CD4-positive, alpha-beta T cell treated with Interleukin-6 for 4 hours (primary cell): ENCODE measurements at regions not wholly inside any gene's neighbourhood (a gene's known extent, or its start where the extent isn't known, plus 50 kb on each side); places are given as distances from the start of the nearest gene placed in this dataset.

Experiments used
- DNase-seq: peaks from one replicate; pipeline ENCODE4 v3.0.0-alpha.2; 2020; ENCODE audit warnings: mixed read lengths

DNA sequence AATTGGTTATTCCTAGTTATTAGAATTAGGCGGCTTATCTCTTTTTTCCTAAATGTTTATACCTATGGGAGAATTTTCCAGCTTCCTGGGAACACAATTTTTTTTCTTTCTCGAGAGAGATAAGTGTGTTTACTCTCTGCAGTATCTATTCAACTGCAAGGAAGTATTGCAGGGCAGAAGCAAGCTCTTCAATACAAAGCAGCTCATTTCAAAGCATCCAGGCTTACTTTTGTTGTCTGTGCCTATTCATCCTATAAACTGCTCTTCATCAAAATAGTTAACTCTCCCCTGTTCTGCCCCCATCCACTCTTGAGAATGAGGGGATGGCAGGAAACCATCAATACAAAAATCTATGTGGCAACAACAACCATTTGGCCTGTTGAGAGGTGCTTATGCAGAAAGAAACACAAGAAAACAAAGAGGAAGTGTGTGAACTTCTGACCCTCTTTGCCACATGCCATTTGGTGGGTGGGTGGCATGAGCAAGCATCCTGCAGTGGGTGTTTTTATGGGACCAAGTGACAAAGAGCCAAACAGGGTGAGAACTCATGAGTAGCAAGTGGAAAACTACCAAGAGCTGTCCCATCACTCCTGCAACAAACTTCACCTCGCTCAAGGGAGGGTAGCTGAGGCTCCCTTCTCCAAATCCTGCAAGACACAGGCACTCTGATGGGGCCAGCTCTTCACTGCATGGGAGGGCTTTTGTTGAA lies 50.6 kb upstream of the MRPS6 start:
- DNase-seq, result peak; percentile 39

GRCh38 chr21:34021726-34022125 lies 51.7 kb upstream of the MRPS6 start:
- no peak for DNase-seq

GRCh38 chr21:34020983-34021553 lies 52.3 kb upstream of the MRPS6 start:
- DNase-seq, result no peak

DNA sequence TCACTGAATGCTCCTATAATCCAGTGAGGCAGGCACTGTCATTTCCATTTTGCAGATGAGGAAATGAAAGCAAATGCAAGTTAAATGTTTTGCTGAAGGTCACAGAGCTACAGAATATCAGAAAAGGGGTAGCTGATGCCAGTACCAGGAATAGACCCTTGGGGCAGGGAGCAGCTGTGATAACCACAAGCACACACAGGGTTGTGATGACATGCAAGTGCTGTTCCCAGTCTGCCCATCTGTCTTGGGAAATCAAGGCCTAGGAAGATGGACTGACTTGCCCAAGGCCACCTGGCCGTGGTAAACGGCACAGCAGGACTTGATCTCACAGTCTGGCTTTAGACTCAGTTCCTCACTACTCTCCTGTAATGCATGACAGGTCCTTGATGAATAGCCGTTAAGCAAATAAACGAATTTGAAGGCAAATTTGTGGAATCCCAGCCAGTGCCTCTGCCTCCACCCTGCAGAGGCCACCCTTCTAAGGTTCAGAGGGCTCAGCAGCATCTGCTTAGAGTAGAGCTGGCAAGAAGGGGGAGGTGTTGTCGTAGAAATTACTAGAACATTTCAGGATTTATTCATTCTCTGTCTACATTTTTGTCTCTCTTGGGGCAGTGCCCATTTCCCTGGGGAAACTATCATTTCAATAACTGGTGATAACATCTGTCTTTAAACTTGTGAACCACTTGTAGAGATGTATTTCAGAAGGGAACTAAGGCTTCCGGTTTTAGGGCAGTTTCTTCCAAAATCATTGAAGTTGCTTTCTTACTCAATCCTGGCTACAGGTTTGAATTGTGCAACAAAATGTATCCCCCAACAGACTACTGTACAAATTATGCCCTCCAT lies 53.2 kb upstream of the MRPS6 start:
- no peak for DNase-seq

DNA sequence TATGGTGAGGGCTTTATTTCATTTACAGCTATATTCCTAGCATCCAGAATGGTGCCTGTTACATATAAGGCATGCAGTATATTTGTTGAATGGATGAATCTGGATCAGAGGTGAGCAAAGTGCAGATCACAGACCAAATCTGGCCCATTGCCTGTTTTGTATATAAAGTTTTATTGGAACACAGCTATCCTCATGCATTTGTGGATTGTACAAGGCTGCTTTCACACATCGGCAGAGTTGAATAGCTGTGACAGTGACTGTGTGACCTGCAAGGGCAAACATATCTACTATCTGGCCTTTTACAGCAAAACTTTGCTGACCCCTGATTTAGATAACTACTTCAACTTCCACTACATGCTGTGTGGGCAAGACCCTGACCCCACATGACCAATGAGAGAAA lies 54.0 kb upstream of the MRPS6 start:
- no peak for DNase-seq

DNA sequence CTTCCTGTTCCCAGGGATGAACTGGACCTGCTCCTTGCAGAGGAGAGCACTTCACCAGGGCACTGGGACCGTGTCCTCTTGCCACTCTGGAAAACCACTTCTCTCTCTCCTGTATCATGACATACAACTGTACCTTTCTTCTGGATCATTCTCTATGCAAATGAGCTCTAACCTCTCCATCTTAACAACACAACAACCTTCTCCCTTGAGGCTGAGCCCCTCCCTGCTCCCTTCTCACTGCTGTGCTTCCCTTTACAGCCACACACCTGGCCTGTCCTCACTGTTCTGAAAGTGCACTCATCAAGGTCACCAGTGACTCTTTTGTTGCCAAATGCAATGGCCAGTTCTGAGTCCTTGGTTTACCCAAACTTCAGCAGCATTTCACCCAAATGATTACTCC lies 54.5 kb upstream of the MRPS6 start:
- no peak for DNase-seq

DNA sequence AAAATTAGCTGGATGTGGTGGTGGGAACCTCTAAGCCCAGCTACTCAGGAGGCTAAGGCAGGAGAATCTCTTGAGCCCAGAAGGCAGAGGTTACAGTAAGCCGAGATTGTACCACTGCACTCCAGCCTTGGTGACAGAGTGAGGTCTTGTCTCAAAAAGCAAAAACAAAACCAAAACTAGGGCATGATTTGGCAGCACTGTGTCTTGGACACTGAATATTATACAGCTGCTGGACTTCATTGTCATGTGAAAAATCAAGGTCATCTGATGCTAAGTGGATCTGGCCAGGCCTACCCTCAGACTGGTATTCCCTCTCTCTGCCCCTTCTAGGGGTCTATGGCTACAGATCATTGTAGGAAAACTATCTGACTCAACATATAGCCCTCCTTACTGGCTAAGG lies 55.2 kb upstream of the MRPS6 start:
- DNase-seq, result no peak

DNA sequence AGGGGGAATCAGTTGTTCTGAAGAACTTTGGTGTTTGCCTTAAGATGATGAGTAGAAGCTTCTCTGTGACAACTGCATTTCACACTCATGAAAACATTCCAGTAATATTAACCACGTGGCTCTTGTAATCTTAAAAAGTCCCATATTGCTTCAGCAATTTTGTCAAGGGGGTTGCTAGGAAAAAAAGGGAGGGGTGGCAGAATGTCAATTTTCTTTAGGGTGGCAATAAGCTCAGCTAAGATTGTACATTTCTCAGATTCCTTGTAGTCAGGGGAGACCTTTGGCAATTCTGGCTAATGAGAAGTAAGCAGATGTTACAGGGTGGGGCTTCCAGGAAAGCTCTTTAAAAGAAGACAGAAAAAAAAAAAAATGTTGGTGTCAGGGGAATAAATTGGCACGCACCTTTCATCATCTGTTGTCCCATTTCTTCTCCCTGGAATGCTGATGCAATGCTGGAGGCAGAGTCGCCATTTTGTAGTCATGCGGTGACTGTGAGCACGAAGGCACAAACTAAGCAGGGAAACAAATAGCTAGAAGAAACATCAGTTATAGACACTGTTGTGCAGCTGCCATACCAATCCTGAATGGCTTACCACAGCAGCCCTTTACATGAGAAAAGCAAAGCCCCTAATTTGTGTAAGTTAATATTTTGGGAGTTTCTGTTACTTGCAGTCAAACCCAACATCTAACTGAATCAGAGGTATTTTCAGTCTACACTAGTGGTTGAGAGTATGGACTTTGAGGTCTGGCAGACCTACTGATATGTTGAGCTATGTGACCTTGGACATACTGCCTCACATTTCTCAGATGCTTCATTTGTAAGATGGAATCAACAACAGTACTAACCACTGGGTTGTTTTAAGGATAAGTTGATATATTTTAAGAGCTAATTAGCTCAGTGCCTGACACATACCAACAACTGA lies 56.1 kb upstream of the MRPS6 start:
- no peak for DNase-seq

DNA sequence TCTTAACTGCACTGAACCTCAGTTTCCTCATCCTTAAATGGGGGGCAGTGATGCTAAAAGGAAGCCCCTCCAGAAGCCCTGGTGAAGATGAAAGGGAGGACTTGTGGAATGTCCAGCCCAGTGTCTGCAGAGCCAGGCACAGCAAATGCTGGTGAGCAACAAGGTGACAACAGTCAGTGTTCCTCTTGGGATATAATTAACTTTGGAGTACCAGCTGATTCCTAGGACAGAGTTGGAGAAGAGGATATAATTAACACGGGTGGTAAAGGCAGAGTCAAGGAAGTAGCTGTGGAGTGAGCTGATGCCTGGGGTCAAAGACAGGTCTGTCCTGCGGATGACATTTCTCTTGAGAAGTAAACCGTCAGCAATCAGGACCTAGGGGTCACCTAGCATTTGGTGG lies 60.7 kb upstream of the MRPS6 start:
- DNase-seq, result no peak

DNA sequence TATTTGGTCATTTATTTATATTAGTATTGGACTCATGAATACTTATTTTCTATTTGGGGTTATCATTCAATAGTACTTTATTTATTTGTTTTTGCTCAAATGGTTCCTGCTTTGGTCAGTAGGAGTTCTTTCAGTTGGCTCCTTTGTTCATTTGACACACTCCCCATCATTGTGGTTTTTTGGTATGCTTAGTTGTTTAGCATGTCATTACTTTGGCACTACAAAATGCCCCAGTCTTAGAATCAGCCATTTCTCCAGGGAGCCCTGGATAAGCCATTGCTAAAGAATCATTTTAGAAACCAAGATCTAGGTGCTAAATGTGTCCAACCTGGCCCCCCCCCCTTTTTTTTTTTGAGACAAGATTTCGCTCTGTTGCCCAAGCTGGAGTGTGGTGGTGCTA lies 61.7 kb upstream of the MRPS6 start:
- DNase-seq, result no peak

DNA sequence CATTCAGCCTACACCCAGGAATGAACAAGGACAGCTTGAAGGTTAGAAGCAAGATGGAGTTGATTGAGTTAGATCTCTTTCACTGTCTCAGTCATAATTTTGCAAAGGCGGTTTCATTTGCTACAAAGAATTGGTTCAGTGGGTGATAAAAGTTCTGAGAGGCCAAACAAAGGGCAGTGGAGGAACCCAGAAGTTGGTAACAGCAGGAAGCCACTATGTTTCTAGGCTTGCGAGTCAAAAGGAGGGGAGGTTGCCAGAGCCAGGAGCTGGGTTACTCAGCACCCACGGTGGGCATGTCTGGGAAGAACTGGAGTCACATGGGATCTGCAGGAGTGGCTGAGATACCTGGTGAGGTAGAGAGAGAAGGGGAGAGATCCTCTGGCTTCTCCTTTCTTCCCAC lies 64.2 kb upstream of the MRPS6 start:
- DNase-seq, result no peak

DNA sequence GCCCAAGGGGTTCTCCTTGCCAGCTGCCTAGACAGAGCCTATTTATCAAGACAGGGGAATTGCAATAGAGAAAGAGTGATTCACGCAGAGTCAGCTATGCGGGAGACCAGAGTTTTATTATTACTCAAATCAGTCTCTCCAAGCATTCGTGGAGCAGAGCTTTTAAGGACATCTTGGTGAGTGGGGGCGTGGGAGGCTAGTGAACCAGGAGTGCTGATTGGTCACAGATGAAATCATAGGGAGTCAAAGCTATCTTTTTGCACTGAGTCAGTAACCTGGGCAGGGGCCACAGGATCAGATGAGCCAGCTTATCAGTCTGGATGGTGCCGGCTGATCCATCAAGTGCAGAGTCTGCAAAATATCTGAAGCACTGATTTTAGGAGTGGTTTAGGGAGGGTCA lies 64.8 kb upstream of the MRPS6 start:
- no peak for DNase-seq

- DNase-seq, result no peak
Observed at GRCh38 chr21:34006611-34007168, 66.7 kb upstream of the MRPS6 start.

DNA sequence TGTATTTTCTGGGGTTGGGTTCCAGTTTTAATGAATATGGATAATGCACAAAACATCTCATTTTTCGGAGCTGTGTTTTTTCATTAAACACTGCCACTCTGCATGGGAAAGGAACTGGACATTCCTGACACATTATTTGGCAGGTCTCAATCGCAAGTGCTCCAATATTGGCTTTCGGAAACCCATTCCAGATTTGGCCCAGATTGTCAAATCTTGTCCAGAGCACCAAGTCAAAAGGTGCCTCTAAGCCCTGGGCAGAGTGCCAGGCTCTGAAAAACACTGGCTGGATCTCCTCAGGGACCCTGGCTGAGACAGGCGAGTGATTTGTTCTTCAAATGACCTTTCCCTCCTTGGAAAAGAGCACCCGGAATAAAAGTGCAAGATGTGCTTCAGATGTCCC lies 68.4 kb upstream of the MRPS6 start:
- DNase-seq, result no peak

DNA sequence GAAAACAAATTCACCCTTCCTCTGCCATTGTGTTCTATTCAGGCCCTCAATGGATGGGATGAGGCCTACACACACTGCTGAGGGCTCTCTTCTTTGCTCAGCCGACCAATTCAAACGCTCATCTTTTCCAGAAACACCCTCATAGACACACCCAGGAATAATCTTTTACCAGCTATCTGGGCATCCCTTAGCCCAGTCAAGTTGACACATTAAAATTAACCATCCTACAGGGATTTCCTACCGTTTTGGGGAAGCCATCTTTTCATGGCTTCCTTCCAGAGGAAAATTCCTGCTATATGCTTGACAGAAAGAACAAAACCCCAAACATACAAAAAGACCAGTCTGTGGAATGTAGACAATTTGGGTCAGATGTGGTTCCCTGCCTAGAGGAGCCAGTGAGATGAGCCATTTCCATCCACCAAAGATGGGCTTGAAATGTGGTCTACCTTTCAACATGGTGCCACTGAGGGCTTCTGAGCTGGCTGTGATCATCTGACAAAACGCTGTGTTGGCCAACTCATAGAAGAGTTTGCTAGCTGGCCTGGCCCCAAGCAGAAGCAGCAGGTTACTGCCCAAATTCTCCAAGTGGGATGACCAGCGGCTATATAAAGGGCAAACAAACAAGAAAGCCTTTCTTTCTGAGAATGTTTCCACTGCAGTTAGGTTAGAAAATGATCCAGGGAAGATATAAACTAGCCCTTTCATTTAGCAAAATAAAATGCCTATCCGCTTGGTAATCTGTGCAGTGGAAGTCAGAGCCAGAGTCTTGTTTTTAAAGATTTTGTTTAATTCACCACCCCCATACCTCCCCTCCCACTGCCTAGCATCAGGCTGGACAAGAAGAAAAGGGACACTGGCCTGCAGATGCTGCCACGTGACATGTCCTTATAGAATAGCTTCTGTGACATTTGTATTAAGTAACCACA lies 69.1 kb upstream of the MRPS6 start:
- no peak for DNase-seq

- no peak for DNase-seq
Observed at GRCh38 chr21:34003428-34003827, 70.0 kb upstream of the MRPS6 start.

DNA sequence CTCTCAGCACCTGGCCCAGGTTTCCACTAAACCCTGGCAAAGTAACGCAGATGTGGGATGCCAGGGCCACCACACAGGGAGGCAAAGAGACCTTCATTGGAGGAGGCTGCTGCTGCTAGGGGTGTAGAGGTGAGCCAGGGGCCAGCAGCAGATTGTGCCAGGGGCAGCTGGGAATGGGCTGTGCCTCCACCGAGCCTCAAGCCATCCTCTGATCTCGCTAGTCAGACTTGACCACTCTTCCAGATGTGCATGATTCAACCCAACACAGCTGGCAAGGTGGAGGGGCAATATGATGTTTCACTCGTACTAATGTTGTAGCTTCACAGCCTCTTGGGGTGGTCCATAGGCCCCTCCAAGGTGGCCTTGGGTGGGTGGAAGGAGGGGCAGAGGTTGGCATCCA lies 73.0 kb upstream of the MRPS6 start:
- no peak for DNase-seq

DNA sequence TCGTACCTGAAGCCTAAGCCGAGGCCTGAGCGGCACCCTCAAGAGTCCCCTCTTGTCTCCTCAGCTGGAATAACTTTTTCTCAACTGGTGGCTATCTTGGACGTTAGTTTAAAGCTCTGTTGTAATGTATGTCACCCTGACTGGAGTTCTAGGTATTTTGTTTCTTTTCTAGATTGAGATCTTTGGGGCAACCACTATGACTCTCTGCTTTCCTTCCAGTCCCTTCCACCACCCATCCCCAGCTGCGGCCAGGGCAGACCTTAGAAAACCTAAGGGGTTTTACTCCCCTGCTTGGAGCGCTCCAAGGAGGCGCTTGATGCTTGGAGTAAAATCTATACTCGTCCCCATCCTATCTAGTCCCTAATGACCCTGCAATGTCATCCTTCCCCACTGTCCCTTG lies 74.6 kb upstream of the MRPS6 start:
- DNase-seq, result no peak

DNA sequence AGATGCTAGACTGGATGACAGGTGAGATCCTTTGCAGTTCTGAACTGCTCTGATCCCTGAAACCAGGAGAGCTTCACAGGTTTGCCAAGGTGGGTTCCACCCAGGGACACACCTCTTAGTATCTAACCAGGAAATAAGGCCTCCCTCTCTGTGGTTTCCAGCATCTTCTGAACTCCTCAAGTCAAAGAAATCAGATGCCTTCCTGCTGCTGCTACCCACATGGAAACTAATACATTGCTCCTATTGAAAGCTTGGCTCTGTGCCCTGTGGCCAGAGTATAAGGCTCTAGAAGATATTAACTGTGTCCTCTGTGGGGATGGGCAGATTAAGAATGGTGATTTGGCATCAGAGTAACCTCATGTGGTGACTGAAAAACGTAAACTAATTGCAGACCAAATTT lies 75.0 kb upstream of the MRPS6 start:
- DNase-seq, result peak; percentile 40

- no peak for DNase-seq
Observed at GRCh38 chr21:33997436-33997835, 75.9 kb upstream of the MRPS6 start.

DNA sequence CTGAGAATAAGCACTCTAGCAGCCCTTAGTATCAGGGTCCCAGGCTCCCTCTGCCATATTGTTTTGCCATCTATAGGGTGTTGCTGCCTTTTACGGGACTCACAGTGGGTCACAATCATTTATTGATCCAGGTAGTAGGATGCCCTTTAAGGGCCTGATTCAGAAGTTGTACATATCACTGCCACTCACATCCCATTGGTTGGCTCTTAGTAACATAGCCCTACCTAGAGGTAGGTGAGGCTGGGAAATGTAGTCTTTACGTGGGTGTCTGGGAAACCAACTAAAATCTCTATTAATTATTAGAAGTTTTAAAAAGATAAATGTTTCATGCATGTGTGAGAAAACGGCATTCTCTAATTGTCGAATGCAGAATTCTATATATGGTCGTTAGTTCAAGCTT lies 78.8 kb upstream of the ATP5PO start:
- no peak for DNase-seq
